ENCODE measurements at regions not wholly inside any gene's neighbourhood (a gene's known extent, or its start where the extent isn't known, plus 50 kb on each side); places are given as distances from the start of the nearest gene placed in this dataset.

DNA sequence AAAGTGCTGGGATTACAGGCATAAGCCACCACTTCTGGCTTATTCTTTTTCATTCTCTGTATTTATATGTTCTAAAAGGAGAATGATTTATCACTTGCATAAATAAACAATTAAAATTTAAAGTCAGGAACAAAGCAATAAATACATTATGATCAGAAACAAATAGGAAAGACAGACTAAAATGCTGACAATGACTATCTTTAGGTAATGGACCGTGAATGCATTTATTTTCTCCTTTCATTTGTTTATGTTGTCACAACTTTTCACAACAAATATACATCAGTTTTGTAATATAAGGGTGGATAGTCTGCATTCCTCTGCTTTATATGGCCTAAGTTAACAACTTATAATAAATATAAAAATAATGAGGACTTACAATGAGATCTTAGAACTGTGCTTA, 199.2 kb upstream of the EPHA4 start:
- WGBS, 2 experiments (ENCODE audit: extremely low coverage in 1 of 2, insufficient coverage in 1 of 2, insufficient read length in 1 of 2, insufficient replicate concordance in 2 of 2, low coverage in 1 of 2, low lambda C conversion rate in 2 of 2, missing lambda C conversion rate in 1 of 2), result 94% methylated on average over 1 of the region's 1 CpG; no CpG with 5 or more reads in 1 of the 2 experiments
- TF ChIP-seq CHD2 (IDR thresholded peaks at IDR 0.05; ENCODE audit: low read length) (no peak), GABPA (IDR thresholded peaks at IDR 0.05; ENCODE audit: borderline replicate concordance, insufficient read depth, low read length) (no peak), CTCF (IDR thresholded peaks at IDR 0.05; ENCODE audit: control extremely low read depth in 1 of 3, insufficient read depth in 1 of 3, low read depth in 1 of 3, low read length in 3 of 3) (no peak), KDM1A (IDR thresholded peaks at IDR 0.05; ENCODE audit: borderline replicate concordance, low read length) (no peak), RNF2 (IDR thresholded peaks at IDR 0.05; ENCODE audit: borderline replicate concordance, low read depth, low read length, missing control alignments, poor library complexity, severe bottlenecking) (no peak), NANOG (IDR thresholded peaks at IDR 0.05; ENCODE audit: insufficient read depth, low read depth, low read length, poor library complexity, severe bottlenecking) (no peak), TAF7 (optimal IDR thresholded peaks at IDR 0.05; ENCODE audit: borderline replicate concordance, low read depth, low read length) (no peak), CEBPB (IDR thresholded peaks at IDR 0.05; ENCODE audit: low read depth, low read length) (no peak), RAD21 (IDR thresholded peaks at IDR 0.05 in 1 of 2, conservative IDR thresholded peaks at IDR 0.05 in 1 of 2; ENCODE audit: low read depth in 2 of 2, low read length in 2 of 2) (no peak), EGR1 (IDR thresholded peaks at IDR 0.05; ENCODE audit: borderline replicate concordance, low read depth, low read length) (no peak)
- TF ChIP-seq, protein P1, sequence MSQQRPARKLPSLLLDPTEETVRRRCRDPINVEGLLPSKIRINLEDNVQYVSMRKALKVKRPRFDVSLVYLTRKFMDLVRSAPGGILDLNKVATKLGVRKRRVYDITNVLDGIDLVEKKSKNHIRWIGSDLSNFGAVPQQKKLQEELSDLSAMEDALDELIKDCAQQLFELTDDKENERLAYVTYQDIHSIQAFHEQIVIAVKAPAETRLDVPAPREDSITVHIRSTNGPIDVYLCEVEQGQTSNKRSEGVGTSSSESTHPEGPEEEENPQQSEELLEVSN (IDR thresholded peaks at IDR 0.05), result no peak

More for the DNA sequence above, 199.2 kb upstream of the EPHA4 start:
- H3K4me2 ChIP-seq (ENCODE audit: insufficient read depth in 1 of 2, low read depth in 2 of 2, low read length in 2 of 2), result no peak overlapping the region
- no peak overlapping the region for H3K56ac ChIP-seq (replicated peaks; ENCODE audit: insufficient read length, low read depth, low read length)
- H3K9me3 ChIP-seq (ENCODE audit: insufficient read depth in 2 of 2, low read depth in 1 of 2, low read length in 1 of 2), result no peaks in the 10 kb centered on the region
- H2BK20ac ChIP-seq (ENCODE audit: low read length), result no peak overlapping the region
- ChIA-PET CTCF (ENCODE audit: partially characterized antibody) (no interaction called here), POLR2A (ENCODE audit: partially characterized antibody) (no interaction called here)
- no peak for DNase-seq (ENCODE audit: low read depth in 1 of 2, low spot score in 2 of 2)
- H3K23ac ChIP-seq (ENCODE audit: insufficient read length), result no peak overlapping the region
- no peaks in the 10 kb centered on the region for H3K4me1 ChIP-seq (replicated peaks in 1 of 4; ENCODE audit: control insufficient read depth in 3 of 4, insufficient read depth in 4 of 4, low read length in 3 of 4)
- no peak overlapping the region for H3K27ac ChIP-seq (ENCODE audit: low read depth, low read length)
- H2BK12ac ChIP-seq (ENCODE audit: low read depth, low read length), result no peak overlapping the region
- no peak overlapping the region for H3K9ac ChIP-seq (replicated peaks in 1 of 4; ENCODE audit: extremely low read depth in 1 of 4, low read depth in 3 of 4, low read length in 3 of 4)
- no peaks in the 10 kb centered on the region for H4K20me1 ChIP-seq (replicated peaks in 1 of 2; ENCODE audit: control insufficient read depth in 1 of 2, insufficient read depth in 2 of 2, low read length in 2 of 2)
- H3K27me3 ChIP-seq (replicated peaks in 1 of 4; ENCODE audit: control insufficient read depth in 3 of 4, extremely low read depth in 1 of 4, insufficient read depth in 3 of 4, low read length in 3 of 4), result no peaks in the 10 kb centered on the region
- no peaks in the 10 kb centered on the region for H3K79me1 ChIP-seq (ENCODE audit: low read depth, low read length)
- no peak overlapping the region for H3K14ac ChIP-seq (ENCODE audit: insufficient read length)
- H2AK5ac ChIP-seq (ENCODE audit: low read depth, low read length), result no peak overlapping the region
- no peak for FAIRE-seq
- H3K23me2 ChIP-seq (ENCODE audit: low read depth, low read length), result no peaks in the 10 kb centered on the region
- no peak overlapping the region for H4K91ac ChIP-seq (replicated peaks; ENCODE audit: insufficient read length, low read length)
- H2BK5ac ChIP-seq (ENCODE audit: low read depth, low read length), result no peak overlapping the region
- no peaks in the 10 kb centered on the region for H3K36me3 ChIP-seq (ENCODE audit: control insufficient read depth in 2 of 4, insufficient read depth in 4 of 4, low read length in 3 of 4)
- no peak overlapping the region for H2BK120ac ChIP-seq (replicated peaks; ENCODE audit: low read depth, low read length)
- H3K79me2 ChIP-seq (ENCODE audit: control insufficient read depth in 1 of 2, insufficient read depth in 2 of 2, low read length in 2 of 2), result no peaks in the 10 kb centered on the region
- H3K18ac ChIP-seq (ENCODE audit: extremely low read depth, low read length), result no peak overlapping the region
- no peak overlapping the region for H3K4me3 ChIP-seq (ENCODE audit: extremely low read depth in 1 of 4, insufficient read depth in 2 of 4, low read depth in 3 of 4, low read length in 4 of 4)
- no peak overlapping the region for H2AFZ ChIP-seq (ENCODE audit: low read length)
- no peak overlapping the region for H2BK15ac ChIP-seq (ENCODE audit: low read length)
- H4K8ac ChIP-seq (ENCODE audit: extremely low read depth, insufficient read depth, low read length), result no peak overlapping the region
- H4K5ac ChIP-seq (ENCODE audit: insufficient read length, low read depth, low read length), result no peak overlapping the region
- no peak overlapping the region for H3K4ac ChIP-seq (replicated peaks; ENCODE audit: insufficient read length, low read depth, low read length)

Data from H1 (cell line).